Thyroid gland (tissue), 4 donors: ENCODE measurements at regions not wholly inside any gene's neighbourhood (a gene's known extent, or its start where the extent isn't known, plus 50 kb on each side); places are given as distances from the start of the nearest gene placed in this dataset.
A peak's percentile ranks its signal among the peaks of the same experiment; 100 is the strongest.

Source experiments
- DNase-seq, 2 donors: peaks; one replicate each; pipeline ENCODE4 v3.0.0-alpha.2; 2019
- H3K27ac ChIP-seq, 3 donors: fragments of 200-600 bp; sonication (generic); 1 replicate in 2 of 3; 2 replicates in 1 of 3; pipeline ENCODE4 v1.5.1; 2016 to 2019; ENCODE audit warnings: mild to moderate bottlenecking in 1 of 3, moderate library complexity in 1 of 3
- H3K27me3 ChIP-seq: fragments of 200-600 bp; sonication (generic); one replicate; pipeline ENCODE4 v1.5.1; 2019
- H3K36me3 ChIP-seq, 2 donors: fragments of 200-600 bp; sonication (generic); one replicate each; pipeline ENCODE4 v1.5.1; 2016 to 2019
- H3K4me1 ChIP-seq, 2 donors: fragments of 200-600 bp; sonication (generic); one replicate each; pipeline ENCODE4 v1.5.1; 2017 to 2019
- H3K4me3 ChIP-seq, 3 donors: fragments of 200-600 bp; sonication (generic); replicated peaks in 1 of 3; 1 replicate in 2 of 3; 2 replicates in 1 of 3; pipeline ENCODE4 v1.5.1; 2016; ENCODE audit warnings: mild to moderate bottlenecking in 1 of 3
- H3K9me3 ChIP-seq: fragments of 200-600 bp; sonication (generic); one replicate; pipeline ENCODE4 v1.5.1; 2017
- CTCF ChIP-seq, 6 experiments: fragments of 200-600 bp in 3 of 6; fragments of 450-650 bp in 3 of 6; sonication (generic) in 3 of 6; IDR thresholded peaks; one replicate each; pipeline ENCODE4 v1.5.1; 2016 to 2019; ENCODE audit warnings: antibody characterized with exemption in 6 of 6, mild to moderate bottlenecking in 2 of 6, inconsistent platforms in 1 of 6, moderate library complexity in 1 of 6
- POLR2A ChIP-seq, 2 donors: fragments of 450-650 bp; IDR thresholded peaks; one replicate each; pipeline ENCODE4 v1.6.1; 2017; ENCODE audit warnings: antibody characterized with exemption in 2 of 2, mild to moderate bottlenecking in 2 of 2, moderate library complexity in 1 of 2
- WGBS, 2 donors: methylation state at CpG; one replicate each; pipeline ENCODE4 v1.1.5; 2017; 5-methylcytosine and 5-hydroxymethylcytosine counted together
- intact Hi-C: fragments of 100-400 bp; cut with DNase I; formaldehyde crosslinking; loops from one replicate; pipeline ENCODE4 v1.15.1; 2023

DNA sequence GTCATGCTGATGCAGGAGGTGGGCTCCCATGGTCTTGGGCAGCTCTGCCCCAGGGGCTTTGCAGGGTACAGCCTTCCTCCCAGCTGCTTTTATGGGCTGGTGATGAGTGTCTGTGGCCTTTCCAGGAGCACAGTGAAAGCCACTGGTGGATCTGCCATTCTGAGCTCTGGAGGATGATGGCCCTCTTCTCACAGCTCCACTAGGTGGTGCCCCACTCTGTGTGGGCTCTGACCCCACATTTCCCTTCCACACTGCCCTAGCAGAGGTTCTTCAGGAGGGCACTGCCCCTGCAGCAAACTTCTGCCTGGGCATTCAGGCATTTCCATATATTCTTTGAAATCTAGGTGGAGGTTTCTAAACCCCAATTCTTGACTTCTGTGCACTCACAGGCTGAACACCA lies 1188.6 kb downstream of the MRPL39 start:
- no peak for DNase-seq
- H3K27me3 ChIP-seq: no peaks in the 10 kb centered on the region
- intact Hi-C loops: no loop called here
- no peaks in the 10 kb centered on the region for H3K36me3 ChIP-seq
- no peak for TF ChIP-seq CTCF (IDR thresholded peaks at IDR 0.05)
- TF ChIP-seq POLR2A (IDR thresholded peaks at IDR 0.05): no peak
- H3K9me3 ChIP-seq: no peaks in the 10 kb centered on the region
- peaks cover 10 to 11% of the 10 kb centered on the region in 2 donors for H3K4me1 ChIP-seq
- H3K4me3 ChIP-seq: no peak overlapping the region
- no peak overlapping the region for H3K27ac ChIP-seq

- TF ChIP-seq POLR2A (IDR thresholded peaks at IDR 0.05) (no peak), CTCF (IDR thresholded peaks at IDR 0.05) (no peak)
- Histone ChIP-seq H3K27ac (no peak overlapping the region), H3K4me1 (no peaks in the 10 kb centered on the region), H3K9me3 (no peaks in the 10 kb centered on the region), H3K4me3 (no peak overlapping the region), H3K27me3 (no peaks in the 10 kb centered on the region), H3K36me3 (no peaks in the 10 kb centered on the region)
- intact Hi-C loops: no loop called here
- DNase-seq: no peak
These were observed 1195.9 kb downstream of the MRPL39 start for GRCh38 chr21:24411429-24411828.

DNA sequence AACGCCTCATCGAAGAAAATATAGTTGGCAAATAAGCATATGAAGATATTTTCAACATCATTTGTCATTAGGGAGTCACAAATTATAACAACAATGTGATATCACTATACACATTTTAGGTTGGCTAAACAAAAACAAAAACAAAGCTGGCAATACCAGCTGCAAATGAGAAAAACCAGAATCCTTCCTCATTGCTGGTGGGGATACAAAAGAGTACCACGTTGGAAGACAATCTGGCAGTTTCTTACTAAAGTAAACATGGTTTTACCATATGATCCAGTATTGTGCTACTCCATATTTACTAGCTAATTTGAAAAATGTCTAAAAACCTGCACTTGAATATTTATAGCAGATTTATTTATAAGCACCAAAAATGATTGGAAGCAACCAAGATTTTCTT lies 1204.1 kb downstream of the MRPL39 start:
- intact Hi-C loops: no loop called here
- H3K36me3 ChIP-seq: no peaks in the 10 kb centered on the region
- TF ChIP-seq CTCF (IDR thresholded peaks at IDR 0.05) (no peak), POLR2A (IDR thresholded peaks at IDR 0.05) (no peak)
- H3K4me1 ChIP-seq: no peaks in the 10 kb centered on the region
- H3K4me3 ChIP-seq: no peak overlapping the region
- no peaks in the 10 kb centered on the region for H3K27me3 ChIP-seq
- no peak overlapping the region for H3K27ac ChIP-seq
- no peaks in the 10 kb centered on the region for H3K9me3 ChIP-seq
- no peak for DNase-seq
- 79 to 83% methylated on average over 3 of the region's 3 CpGs for WGBS, 2 donors

GRCh38 chr21:24395320-24395923 lies 1211.9 kb downstream of the MRPL39 start:
- intact Hi-C loops: no loop called here
- Histone ChIP-seq H3K27ac (peak overlapping the region in 1 of 3 donors; percentile 31), H3K4me1 (peaks cover 0 to 9% of the 10 kb centered on the region in 2 donors), H3K9me3 (no peaks in the 10 kb centered on the region), H3K36me3 (no peaks in the 10 kb centered on the region), H3K4me3 (no peak overlapping the region), H3K27me3 (no peaks in the 10 kb centered on the region)
- no peak for DNase-seq
- WGBS, 2 donors: 64 to 85% methylated on average over 2 of the region's 2 CpGs
- TF ChIP-seq POLR2A (IDR thresholded peaks at IDR 0.05) (no peak), CTCF (IDR thresholded peaks at IDR 0.05) (no peak)

DNA sequence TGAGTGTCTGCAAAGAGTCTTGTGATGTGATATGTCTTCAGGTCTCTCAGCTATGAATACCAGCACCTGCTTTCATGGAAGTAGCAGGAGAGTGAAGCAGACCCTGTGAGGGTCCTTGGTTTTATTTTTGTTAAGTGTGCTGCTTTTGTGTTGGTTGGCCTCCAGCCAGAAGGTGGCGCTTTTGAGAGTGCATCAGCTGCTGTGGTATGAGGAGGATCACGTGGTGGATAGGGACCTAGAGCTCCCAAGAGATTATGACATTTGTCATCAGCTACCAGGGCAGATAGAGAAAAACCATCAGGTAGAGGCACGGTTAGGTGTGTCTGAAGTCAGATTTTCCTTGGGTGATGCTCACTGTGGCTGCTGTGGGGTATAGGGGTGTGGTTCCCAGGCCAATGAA lies 1232.1 kb downstream of the MRPL39 start:
- Histone ChIP-seq H3K27me3 (no peaks in the 10 kb centered on the region), H3K36me3 (no peaks in the 10 kb centered on the region), H3K9me3 (no peaks in the 10 kb centered on the region), H3K4me3 (no peak overlapping the region), H3K4me1 (no peaks in the 10 kb centered on the region), H3K27ac (no peak overlapping the region)
- 25 to 37% methylated on average over 2 of the region's 3 CpGs for WGBS, 2 donors
- TF ChIP-seq CTCF (IDR thresholded peaks at IDR 0.05) (peak in 2 of 6 experiments; percentile 9 to 17), POLR2A (IDR thresholded peaks at IDR 0.05) (no peak)
- DNase-seq: peak; percentile 13 to 35
- intact Hi-C loops: no loop called here
